HepG2 (cell line): ENCODE measurements at regions not wholly inside any gene's neighbourhood (a gene's known extent, or its start where the extent isn't known, plus 50 kb on each side); places are given as distances from the start of the nearest gene placed in this dataset.

Experiments
- ATF7-NPFF ChIP-seq: sonication (generic); formaldehyde crosslinking; IDR thresholded peaks from 2 replicates; pipeline ENCODE4 v1.8.1; 2023; ENCODE audit warnings: mild to moderate bottlenecking, low read depth, missing genetic modification reagents, moderate library complexity
- EP300 ChIP-seq, 3 experiments: sonication (generic) in 1 of 3; formaldehyde crosslinking in 1 of 3; IDR thresholded peaks; 2 replicates each; pipeline versions ENCODE4 v1.5.1 to v1.6.1; 2011 to 2020; ENCODE audit warnings: low read depth in 2 of 3, low read length in 2 of 3, borderline replicate concordance in 1 of 3, improper control_type of control experiment in 1 of 3, mild to moderate bottlenecking in 1 of 3, missing genetic modification reagents in 1 of 3, moderate library complexity in 1 of 3
- JUND ChIP-seq: sonication (generic); formaldehyde crosslinking; IDR thresholded peaks from 2 replicates; pipeline ENCODE4 v1.8.0; 2022; ENCODE audit warnings: mild to moderate bottlenecking, missing genetic modification reagents
- PPARG ChIP-seq: conservative IDR thresholded peaks from 2 replicates; pipeline ENCODE4 v1.6.1; 2016; ENCODE audit warnings: missing biosample characterization, missing genetic modification reagents
- REST ChIP-seq, 2 experiments: IDR thresholded peaks; 2 replicates each; pipeline ENCODE4 v1.6.1; 2011 to 2012; ENCODE audit warnings: low read length in 2 of 2, borderline replicate concordance in 1 of 2, low read depth in 1 of 2, mild to moderate bottlenecking in 1 of 2, moderate library complexity in 1 of 2
- RFX3 ChIP-seq: IDR thresholded peaks from 2 replicates; pipeline ENCODE4 v1.6.1; 2016; ENCODE audit warnings: missing biosample characterization, missing genetic modification reagents
- ZNF746 ChIP-seq: sonication (generic); formaldehyde crosslinking; IDR thresholded peaks from 2 replicates; pipeline ENCODE4 v1.8.0; 2022; ENCODE audit warnings: mild to moderate bottlenecking, missing genetic modification reagents
- TF ChIP-seq, protein P1 (sequence below): sonication (generic); formaldehyde crosslinking; IDR thresholded peaks from 2 replicates; pipeline ENCODE4 v1.5.0; 2020; ENCODE audit warnings: mild to moderate bottlenecking, missing genetic modification reagents, moderate library complexity
- TF ChIP-seq, protein P2 (sequence below): sonication (generic); formaldehyde crosslinking; IDR thresholded peaks from 2 replicates; pipeline ENCODE4 v1.5.0; 2020; ENCODE audit warnings: mild to moderate bottlenecking, missing genetic modification reagents
- TF ChIP-seq, protein P3 (sequence below): sonication (generic); formaldehyde crosslinking; IDR thresholded peaks from 2 replicates; pipeline ENCODE4 v1.4.0; 2020; ENCODE audit warnings: mild to moderate bottlenecking, missing genetic modification reagents

DNA sequence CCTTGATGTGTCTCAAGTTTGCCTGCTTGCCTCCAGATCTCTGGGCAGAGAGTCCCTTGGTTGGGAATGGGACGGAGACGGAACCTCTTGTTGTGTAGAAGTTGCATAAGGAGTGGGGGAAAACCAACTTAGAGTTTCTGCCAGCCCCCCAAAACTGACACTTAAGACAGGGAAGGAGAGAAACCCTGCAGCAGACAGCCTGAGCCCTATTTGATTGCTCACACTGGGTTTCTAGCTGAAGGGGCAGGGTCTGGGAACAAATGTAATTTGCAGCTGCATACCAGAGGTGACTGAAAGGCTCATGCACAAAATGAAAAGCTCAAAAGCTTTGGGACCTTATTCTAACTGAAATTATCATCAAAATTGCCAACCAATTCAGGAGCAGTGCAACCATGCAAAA is 254.5 kb downstream of the RASEF start:
- TF ChIP-seq, protein P1, sequence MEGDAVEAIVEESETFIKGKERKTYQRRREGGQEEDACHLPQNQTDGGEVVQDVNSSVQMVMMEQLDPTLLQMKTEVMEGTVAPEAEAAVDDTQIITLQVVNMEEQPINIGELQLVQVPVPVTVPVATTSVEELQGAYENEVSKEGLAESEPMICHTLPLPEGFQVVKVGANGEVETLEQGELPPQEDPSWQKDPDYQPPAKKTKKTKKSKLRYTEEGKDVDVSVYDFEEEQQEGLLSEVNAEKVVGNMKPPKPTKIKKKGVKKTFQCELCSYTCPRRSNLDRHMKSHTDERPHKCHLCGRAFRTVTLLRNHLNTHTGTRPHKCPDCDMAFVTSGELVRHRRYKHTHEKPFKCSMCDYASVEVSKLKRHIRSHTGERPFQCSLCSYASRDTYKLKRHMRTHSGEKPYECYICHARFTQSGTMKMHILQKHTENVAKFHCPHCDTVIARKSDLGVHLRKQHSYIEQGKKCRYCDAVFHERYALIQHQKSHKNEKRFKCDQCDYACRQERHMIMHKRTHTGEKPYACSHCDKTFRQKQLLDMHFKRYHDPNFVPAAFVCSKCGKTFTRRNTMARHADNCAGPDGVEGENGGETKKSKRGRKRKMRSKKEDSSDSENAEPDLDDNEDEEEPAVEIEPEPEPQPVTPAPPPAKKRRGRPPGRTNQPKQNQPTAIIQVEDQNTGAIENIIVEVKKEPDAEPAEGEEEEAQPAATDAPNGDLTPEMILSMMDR (CRISPR knock-in tag): no peak
- TF ChIP-seq EP300 (IDR thresholded peaks at IDR 0.05; ENCODE audit: low read depth in 2 of 2, low read length in 2 of 2) (no peak), EP300 (CRISPR knock-in tag; IDR thresholded peaks at IDR 0.05; ENCODE audit: borderline replicate concordance) (no peak), REST (IDR thresholded peaks at IDR 0.05; ENCODE audit: borderline replicate concordance in 1 of 2, low read depth in 1 of 2, low read length in 2 of 2) (no peak), JUND (CRISPR knock-in tag) (no peak), RFX3 (no peak), ATF7-NPFF (CRISPR knock-in tag) (no peak), ZNF746 (CRISPR knock-in tag) (no peak), PPARG (CRISPR knock-in tag) (no peak)
- TF ChIP-seq, protein P2, sequence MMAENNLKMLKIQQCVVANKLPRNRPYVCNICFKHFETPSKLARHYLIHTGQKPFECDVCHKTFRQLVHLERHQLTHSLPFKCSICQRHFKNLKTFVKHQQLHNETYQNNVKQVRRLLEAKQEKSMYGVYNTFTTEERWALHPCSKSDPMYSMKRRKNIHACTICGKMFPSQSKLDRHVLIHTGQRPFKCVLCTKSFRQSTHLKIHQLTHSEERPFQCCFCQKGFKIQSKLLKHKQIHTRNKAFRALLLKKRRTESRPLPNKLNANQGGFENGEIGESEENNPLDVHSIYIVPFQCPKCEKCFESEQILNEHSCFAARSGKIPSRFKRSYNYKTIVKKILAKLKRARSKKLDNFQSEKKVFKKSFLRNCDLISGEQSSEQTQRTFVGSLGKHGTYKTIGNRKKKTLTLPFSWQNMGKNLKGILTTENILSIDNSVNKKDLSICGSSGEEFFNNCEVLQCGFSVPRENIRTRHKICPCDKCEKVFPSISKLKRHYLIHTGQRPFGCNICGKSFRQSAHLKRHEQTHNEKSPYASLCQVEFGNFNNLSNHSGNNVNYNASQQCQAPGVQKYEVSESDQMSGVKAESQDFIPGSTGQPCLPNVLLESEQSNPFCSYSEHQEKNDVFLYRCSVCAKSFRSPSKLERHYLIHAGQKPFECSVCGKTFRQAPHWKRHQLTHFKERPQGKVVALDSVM (CRISPR knock-in tag): no peak
- TF ChIP-seq, protein P3, sequence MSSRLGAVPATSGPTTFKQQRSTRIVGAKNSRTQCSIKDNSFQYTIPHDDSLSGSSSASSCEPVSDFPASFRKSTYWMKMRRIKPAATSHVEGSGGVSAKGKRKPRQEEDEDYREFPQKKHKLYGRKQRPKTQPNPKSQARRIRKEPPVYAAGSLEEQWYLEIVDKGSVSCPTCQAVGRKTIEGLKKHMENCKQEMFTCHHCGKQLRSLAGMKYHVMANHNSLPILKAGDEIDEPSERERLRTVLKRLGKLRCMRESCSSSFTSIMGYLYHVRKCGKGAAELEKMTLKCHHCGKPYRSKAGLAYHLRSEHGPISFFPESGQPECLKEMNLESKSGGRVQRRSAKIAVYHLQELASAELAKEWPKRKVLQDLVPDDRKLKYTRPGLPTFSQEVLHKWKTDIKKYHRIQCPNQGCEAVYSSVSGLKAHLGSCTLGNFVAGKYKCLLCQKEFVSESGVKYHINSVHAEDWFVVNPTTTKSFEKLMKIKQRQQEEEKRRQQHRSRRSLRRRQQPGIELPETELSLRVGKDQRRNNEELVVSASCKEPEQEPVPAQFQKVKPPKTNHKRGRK (CRISPR knock-in tag): no peak
